ENCODE measurements at regions not wholly inside any gene's neighbourhood (a gene's known extent, or its start where the extent isn't known, plus 50 kb on each side); places are given as distances from the start of the nearest gene placed in this dataset.

GRCh38 chr6:126607289-126607688 lies 267.4 kb downstream of the CENPW start:
- DNase-seq (ENCODE audit: low read depth, low spot score): no peak

- DNase-seq (ENCODE audit: low read depth, low spot score): no peak
Measured at GRCh38 chr6:126608681-126609080, 268.8 kb downstream of the CENPW start.

GRCh38 chr6:126614642-126615504 lies 275.0 kb downstream of the CENPW start:
- no peak for DNase-seq (ENCODE audit: low read depth, low spot score)

- DNase-seq (ENCODE audit: low read depth, low spot score): no peak
Measured at GRCh38 chr6:126616866-126617265, 277.0 kb downstream of the CENPW start.

GRCh38 chr6:126618639-126619343 lies 278.9 kb downstream of the CENPW start:
- DNase-seq (ENCODE audit: low read depth, low spot score): no peak

- DNase-seq (ENCODE audit: low read depth, low spot score): no peak
Measured at GRCh38 chr6:126620719-126621118, 280.8 kb downstream of the CENPW start.

- peak; percentile 28 for DNase-seq (ENCODE audit: low read depth, low spot score)
Measured at GRCh38 chr6:126625019-126625418, 285.1 kb downstream of the CENPW start.

GRCh38 chr6:126628125-126628524 lies 288.2 kb downstream of the CENPW start:
- DNase-seq (ENCODE audit: low read depth, low spot score): no peak

GRCh38 chr6:126631363-126631762 lies 291.4 kb downstream of the CENPW start:
- DNase-seq (ENCODE audit: low read depth, low spot score): no peak

- no peak for DNase-seq (ENCODE audit: low read depth, low spot score)
Measured at GRCh38 chr6:126632271-126632670, 292.4 kb downstream of the CENPW start.

- no peak for DNase-seq (ENCODE audit: low read depth, low spot score)
Measured at GRCh38 chr6:126633373-126633772, 293.5 kb downstream of the CENPW start.

- DNase-seq (ENCODE audit: low read depth, low spot score): no peak
Measured at GRCh38 chr6:126640356-126640755, 300.4 kb downstream of the CENPW start.

- no peak for DNase-seq (ENCODE audit: low read depth, low spot score)
Measured at GRCh38 chr6:126640921-126641320, 301.0 kb downstream of the CENPW start.

GRCh38 chr6:126641641-126642040 lies 301.7 kb downstream of the CENPW start:
- no peak for DNase-seq (ENCODE audit: low read depth, low spot score)

- no peak for DNase-seq (ENCODE audit: low read depth, low spot score)
Measured at GRCh38 chr6:126643352-126643751, 303.4 kb downstream of the CENPW start.

GRCh38 chr6:126650931-126651330 lies 311.0 kb downstream of the CENPW start:
- DNase-seq (ENCODE audit: low read depth, low spot score): no peak

- DNase-seq (ENCODE audit: low read depth, low spot score): peak; percentile 29
Measured at GRCh38 chr6:126657561-126658175, 317.8 kb downstream of the CENPW start.

GRCh38 chr6:126660376-126660775 lies 320.5 kb downstream of the CENPW start:
- DNase-seq (ENCODE audit: low read depth, low spot score): no peak

- DNase-seq (ENCODE audit: low read depth, low spot score): no peak
Measured at GRCh38 chr6:126661646-126662045, 321.7 kb downstream of the CENPW start.

- no peak for DNase-seq (ENCODE audit: low read depth, low spot score)
Measured at GRCh38 chr6:126662966-126663365, 323.1 kb downstream of the CENPW start.

- DNase-seq (ENCODE audit: low read depth, low spot score): no peak
Measured at GRCh38 chr6:126664271-126664670, 324.4 kb downstream of the CENPW start.

GRCh38 chr6:126665551-126665950 lies 325.6 kb downstream of the CENPW start:
- DNase-seq (ENCODE audit: low read depth, low spot score): no peak

GRCh38 chr6:126667071-126667470 lies 327.2 kb downstream of the CENPW start:
- DNase-seq (ENCODE audit: low read depth, low spot score): no peak
